GM21825 (cell line): ENCODE measurements at regions not wholly inside any gene's neighbourhood (a gene's known extent, or its start where the extent isn't known, plus 50 kb on each side); places are given as distances from the start of the nearest gene placed in this dataset.
"Not testable (repeated sequence)": the region's sequence is repeated elsewhere in the genome, so short reads cannot be mapped to it uniquely, and the experiment has no call there.

ENCODE experiments used
- ATAC-seq: cut with Tn5 transposase; IDR thresholded peaks from one replicate; pipeline ENCODE4 v1.9.1; 2021; ENCODE audit warnings: mild to moderate bottlenecking, moderate library complexity; ENCODE audit not compliant: unreplicated experiment

- no peak for ATAC-seq
Observed at GRCh38 chr18:34942276-34942675, 98.9 kb upstream of the MAPRE2 start.

DNA sequence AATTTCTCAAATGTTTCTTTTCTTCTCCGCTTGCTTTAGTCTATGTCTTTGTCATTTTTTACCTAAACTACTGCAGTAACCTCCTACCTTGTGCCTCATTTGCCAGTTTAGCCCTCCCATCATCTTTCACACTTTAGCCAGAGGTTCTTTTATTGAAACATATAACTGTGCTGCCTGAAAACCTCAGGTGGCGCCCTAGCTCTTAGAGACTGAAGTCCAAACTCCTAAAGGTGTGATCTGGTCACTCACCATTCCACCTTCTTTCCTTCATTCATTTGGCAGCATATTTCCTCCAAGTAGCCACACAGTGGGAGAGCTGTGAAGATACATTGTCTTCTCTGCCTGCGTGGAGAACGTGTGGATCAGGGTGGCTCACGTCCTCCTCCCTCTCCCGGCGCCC is 98.2 kb upstream of the MAPRE2 start:
- no peak for ATAC-seq

DNA sequence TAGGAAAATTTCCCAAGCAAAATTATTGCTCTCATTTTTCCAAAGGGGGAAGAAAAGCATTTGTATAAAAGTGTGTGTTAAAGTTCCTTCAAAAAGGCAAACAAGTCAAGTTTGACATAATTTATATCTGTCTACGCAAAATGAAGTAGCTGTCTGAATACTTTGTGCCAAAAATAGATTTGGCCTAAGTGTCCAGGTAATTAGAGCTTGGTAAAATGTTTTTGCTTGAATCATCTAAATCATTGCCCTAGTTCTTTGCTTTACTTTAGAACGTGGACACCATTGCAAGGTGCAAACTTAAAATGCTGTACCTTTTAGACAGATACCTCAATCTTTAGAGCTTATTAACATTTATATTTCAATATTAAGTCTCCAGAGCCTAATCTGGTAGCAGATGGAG is 97.6 kb upstream of the MAPRE2 start:
- no peak for ATAC-seq

GRCh38 chr18:34947711-34948125 is 93.5 kb upstream of the MAPRE2 start:
- no peak for ATAC-seq

DNA sequence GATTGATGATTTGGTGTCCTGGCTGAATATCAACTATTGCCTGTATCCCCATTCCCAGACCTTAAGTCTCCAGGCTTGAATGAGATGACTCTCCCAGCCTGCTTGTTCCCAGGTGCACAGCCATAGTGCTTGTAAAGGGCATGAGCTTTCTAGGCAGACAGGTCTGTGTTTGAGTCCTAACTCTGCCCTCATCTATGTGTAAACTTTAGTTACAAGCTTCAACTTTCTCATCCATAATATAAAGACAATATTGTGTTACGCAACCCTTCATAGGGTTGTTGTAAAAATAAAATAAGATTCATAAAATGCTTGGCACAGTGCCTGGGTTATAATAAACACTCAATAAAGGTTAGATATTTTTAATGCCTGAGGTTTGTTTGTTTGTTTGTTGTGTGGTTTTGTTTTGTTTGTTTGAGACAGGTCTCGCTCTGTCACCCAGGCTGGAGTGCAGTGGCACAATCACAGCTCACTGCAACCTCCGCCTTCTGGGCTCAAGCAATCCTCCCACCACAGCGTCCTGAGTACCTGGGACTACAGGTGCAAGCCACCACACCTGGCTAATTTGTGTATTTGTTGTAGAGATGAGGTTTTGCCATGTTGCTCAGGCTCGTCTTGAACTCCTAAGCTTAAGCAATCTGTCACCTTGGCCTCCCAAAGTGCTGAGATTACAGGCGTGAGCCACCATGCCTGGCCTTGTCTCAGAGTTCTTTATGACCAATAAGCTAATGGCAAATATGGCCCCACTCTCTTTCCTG is 89.4 kb upstream of the MAPRE2 start:
- no peak for ATAC-seq

GRCh38 chr18:34953212-34953611 is 88.0 kb upstream of the MAPRE2 start:
- no peak for ATAC-seq

DNA sequence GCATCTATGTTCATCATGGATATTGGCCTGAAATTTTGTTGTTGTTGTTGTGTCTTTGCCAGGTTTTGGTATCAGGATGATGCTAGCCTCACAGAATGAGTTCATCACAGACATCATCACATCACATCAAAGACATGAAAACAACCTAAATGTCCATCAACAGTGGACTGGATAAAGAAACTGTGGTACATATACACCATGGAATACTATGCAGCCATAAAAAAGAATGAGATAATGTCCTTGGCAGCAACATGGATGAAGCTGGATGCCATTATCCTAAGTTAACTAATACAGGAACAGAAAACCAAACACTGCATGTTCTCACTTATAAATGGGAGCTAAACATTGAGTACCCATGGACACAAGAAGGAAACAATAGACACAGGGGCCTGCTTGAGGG is 85.7 kb upstream of the MAPRE2 start:
- not testable (repeated sequence) for ATAC-seq

DNA sequence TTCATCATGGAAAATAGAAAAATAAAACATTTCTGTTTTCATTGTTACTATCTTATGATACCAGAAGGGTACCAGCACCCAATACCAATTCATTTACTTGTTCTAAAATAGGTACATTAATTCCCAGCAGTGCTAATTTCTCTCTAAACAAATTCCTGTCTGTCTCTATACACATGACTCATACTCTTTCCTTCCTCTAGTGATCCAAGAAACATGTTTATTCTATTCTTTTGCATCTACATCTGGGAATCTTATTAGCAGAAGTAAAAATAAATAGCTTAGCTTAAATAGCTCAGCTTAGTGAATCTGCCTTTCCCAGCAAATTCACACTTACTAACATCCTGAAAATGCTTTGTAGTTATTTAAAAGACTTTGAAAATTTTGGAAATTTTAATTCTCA is 84.5 kb upstream of the MAPRE2 start:
- no peak for ATAC-seq

DNA sequence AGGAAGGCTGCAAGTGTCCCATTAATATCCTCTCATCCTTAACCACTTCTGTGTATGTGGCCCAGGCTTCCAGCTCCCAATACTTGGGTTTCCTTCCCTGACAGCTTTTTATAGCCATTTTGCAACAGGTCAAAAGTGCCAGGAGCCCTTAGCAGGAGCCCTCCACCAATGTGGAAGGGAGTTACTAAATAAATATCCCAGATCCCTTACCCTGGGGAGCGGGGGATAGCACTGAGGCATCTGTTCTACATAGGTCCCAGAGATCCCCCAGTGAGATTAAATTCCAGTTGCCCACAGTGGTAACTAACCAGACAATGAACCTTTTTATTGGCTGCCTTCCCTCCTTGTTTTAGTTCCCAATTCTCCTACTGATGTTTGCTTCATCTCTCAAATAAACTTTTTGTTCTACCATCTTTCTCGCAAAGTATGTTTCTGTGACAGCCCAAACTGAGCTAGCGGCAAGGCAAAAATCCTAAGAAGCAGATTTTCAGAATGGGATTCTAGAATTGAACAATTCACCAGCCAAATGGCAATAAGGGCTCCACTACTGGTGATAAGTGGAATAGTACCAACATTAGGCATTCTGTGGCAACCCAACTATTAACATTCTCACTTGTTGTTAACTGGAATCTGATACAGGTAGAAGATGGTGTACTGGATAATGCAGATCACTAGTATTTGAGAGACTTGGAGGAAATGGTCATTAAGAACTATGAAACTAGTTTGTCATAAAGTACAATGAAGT is 83.9 kb upstream of the MAPRE2 start:
- no peak for ATAC-seq

- no peak for ATAC-seq
Observed at GRCh38 chr18:34957864-34958259, 83.4 kb upstream of the MAPRE2 start.

DNA sequence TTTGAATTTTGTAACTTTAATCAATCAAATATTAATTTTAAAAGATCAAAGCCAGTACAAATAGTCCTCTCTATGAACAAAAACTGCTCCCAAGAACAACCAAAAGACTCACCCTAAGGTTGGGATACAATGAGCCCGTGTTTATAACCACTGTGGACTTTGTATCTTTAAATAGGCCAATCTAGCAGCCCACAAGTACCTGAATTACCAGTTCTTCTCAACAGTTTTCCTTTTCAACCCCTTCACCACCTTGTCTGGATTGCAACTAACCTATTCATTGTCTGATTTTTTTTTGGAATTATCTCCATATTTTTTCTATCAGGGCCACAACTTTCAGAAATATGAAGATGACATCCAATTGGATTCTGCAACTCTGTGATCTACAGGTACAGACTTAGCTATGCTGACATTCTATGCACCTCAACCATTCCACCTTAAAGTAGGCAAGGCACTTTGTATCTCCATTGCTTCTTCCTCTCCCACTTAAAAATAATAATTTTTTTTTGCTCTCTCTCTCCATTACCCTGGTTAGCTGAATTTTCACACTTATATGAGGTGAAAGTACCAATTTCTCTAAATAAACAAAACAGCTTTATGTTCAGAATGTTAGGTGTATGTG is 81.9 kb upstream of the MAPRE2 start:
- no peak for ATAC-seq

- no peak for ATAC-seq
Observed at GRCh38 chr18:34959989-34960388, 81.2 kb upstream of the MAPRE2 start.

DNA sequence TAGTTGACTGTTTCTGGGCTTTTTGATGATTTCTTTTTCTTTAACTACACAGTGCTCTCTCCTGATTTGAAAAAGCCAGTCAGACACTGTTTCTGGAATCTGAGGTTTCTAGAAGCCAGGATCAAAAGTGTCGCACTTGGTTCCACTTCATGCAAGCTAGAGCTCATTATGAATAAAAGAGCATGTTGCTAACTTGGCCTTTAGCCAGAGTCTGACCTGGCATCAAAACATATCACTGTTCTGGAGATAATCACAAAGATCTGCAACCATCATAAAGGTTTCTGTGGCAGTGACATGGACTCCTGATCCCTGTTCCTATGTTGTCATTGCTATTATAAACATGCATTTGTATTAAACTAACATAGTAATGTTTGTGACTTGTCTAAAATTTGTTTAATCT is 76.1 kb upstream of the MAPRE2 start:
- no peak for ATAC-seq

- no peak for ATAC-seq
Observed at GRCh38 chr18:34965566-34965965, 75.6 kb upstream of the MAPRE2 start.

GRCh38 chr18:34970106-34970505 is 71.1 kb upstream of the MAPRE2 start:
- no peak for ATAC-seq

DNA sequence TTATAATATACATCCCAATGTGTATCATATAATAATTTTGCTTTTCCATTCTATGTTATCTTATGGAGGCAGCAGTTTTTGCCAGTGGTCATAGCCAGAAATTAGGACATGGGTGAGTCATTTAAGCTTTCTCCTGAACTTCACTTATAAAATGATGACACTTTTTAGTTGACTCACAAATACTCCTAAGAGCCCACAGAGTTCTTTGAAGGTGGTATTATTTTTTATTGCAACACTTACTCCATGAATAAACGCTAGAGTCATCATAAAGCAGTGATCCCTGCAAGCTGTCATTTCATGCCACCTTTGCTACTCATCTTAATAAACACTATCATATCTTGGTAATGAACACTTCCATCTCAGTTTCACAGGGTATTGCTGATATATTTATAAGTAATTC is 69.9 kb upstream of the MAPRE2 start:
- ATAC-seq = no peak

DNA sequence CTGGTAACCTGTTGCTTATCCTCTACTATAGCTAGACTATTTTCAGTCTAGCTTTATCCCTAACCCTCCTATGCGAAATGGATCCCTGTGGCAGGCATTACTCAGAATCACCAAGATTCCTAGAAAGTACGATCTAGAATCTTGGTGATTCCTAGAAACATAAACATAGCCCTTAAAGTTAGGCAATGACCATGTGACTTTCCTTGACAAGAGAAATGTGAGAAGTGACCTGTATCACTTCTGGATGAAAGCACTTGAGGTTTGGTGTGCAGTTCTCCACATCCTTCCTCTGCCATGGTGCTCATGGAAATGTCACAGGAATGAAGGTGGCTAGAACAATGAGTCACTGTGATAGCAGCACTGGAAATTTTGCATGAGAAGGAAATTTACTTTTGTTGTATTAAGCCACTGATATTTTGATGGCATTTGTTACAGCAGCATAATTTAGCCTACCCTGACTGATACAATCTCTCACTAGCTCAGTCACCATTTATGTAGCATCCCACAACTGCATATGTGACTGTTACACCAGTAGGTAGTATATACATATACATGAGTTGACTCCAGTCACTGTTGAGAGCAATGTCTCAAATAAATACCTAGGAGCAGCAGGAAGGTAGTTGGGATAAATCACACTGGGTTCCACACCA is 68.3 kb upstream of the MAPRE2 start:
- ATAC-seq = no peak

DNA sequence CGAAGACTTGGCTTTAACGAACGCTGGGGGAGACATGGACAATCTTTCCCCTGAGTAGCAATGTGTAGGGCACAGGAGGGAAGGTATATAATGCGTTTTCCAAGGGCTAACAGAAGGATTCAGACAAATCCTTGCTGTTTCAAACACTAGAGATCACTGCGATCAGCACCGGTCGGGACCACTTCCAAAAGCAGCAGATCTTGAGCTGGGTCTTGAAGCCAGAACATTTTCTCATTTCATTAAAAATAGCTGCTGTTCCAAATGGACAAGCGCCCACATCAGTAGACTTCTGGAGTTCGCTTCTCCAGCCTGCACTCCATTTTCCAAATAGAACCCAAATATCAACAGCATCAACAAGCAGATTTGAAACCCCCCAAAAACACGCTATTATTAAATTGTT is 65.1 kb upstream of the MAPRE2 start:
- ATAC-seq = no peak

- ATAC-seq = no peak
Observed at GRCh38 chr18:34976534-34976898, 64.7 kb upstream of the MAPRE2 start.

DNA sequence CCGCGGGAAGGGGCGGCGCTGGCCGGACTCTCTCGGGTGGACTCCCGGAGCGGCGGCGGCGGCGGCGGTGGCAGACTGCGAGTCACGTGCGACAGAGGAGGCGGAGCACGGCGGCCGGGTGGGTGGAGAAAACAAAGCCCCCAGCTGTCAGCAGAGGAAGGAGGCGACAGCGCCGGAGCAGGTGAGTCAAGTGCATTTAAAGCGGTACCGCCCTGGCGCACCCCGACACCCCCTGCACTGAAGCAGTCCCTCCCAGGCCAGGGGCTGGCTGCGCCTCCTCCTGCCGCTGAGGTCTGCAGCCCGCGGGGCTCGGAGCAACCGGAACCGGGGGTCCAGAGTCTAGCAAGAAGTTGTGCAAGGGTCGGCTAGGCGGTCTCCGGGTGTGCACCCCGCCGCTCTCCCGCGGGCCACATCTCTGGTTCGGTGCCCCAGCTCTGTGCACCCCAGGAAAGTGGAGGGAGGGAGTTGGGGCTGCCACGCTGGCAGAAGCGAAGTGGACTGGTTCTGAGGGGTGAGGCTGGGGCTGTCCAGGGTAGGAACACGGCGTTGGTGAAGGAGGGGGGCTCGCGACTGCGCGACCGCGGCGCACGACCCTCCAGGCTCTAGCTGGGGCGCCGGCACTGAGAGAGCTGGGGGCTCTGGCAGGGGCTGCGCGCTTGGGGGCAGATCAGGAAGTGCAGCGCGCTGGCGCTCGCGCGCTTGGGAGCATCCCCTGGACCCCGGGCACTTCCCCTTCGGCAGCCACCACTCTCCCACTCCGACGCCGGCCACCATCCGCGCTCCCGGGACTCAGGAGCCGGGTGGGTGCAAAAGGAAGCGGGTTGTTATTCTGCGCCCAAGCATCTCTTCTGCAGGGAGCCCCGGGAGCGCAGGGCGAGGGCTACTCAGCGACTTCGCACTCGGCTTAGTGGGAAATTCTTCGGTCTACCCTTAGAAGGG is 64.0 kb upstream of the MAPRE2 start:
- ATAC-seq = peak; percentile 57
